ENCODE measurements at regions not wholly inside any gene's neighbourhood (a gene's known extent, or its start where the extent isn't known, plus 50 kb on each side); places are given as distances from the start of the nearest gene placed in this dataset.
A peak's percentile ranks its signal among the peaks of the same experiment; 100 is the strongest.

GRCh38 chr14:100440207-100440631, 117.1 kb downstream of the SLC25A47 start:
- peak; percentile 62 for TF ChIP-seq CTCF (IDR thresholded peaks at IDR 0.05; ENCODE audit: extremely low read depth, missing control alignments)
- DNase-seq (ENCODE audit: low spot score): peak; percentile 50

GRCh38 chr14:100440758-100441203, 117.6 kb downstream of the SLC25A47 start:
- no peak for TF ChIP-seq CTCF (IDR thresholded peaks at IDR 0.05; ENCODE audit: extremely low read depth, missing control alignments)
- no peak for DNase-seq (ENCODE audit: low spot score)

GRCh38 chr14:100441271-100441947, 118.3 kb downstream of the SLC25A47 start:
- TF ChIP-seq CTCF (IDR thresholded peaks at IDR 0.05; ENCODE audit: extremely low read depth, missing control alignments): no peak
- DNase-seq (ENCODE audit: low spot score): no peak

GRCh38 chr14:100442036-100442435, 118.9 kb downstream of the SLC25A47 start:
- TF ChIP-seq CTCF (IDR thresholded peaks at IDR 0.05; ENCODE audit: extremely low read depth, missing control alignments): no peak
- no peak for DNase-seq (ENCODE audit: low spot score)

- TF ChIP-seq CTCF (IDR thresholded peaks at IDR 0.05; ENCODE audit: extremely low read depth, missing control alignments): no peak
- no peak for DNase-seq (ENCODE audit: low spot score)
Measured at GRCh38 chr14:100442498-100443490, 119.7 kb downstream of the SLC25A47 start.

- no peak for TF ChIP-seq CTCF (IDR thresholded peaks at IDR 0.05; ENCODE audit: extremely low read depth, missing control alignments)
- DNase-seq (ENCODE audit: low spot score): no peak
Measured at GRCh38 chr14:100443603-100444002, 120.5 kb downstream of the SLC25A47 start.
